Anterior cingulate cortex (tissue), 58 donors: ENCODE measurements at regions not wholly inside any gene's neighbourhood (a gene's known extent, or its start where the extent isn't known, plus 50 kb on each side); places are given as distances from the start of the nearest gene placed in this dataset.

Source experiments
- DNase-seq, 58 donors: peaks; one replicate each; lab custom pipeline; 2025; lab: John Stamatoyannopoulos, UW

DNA sequence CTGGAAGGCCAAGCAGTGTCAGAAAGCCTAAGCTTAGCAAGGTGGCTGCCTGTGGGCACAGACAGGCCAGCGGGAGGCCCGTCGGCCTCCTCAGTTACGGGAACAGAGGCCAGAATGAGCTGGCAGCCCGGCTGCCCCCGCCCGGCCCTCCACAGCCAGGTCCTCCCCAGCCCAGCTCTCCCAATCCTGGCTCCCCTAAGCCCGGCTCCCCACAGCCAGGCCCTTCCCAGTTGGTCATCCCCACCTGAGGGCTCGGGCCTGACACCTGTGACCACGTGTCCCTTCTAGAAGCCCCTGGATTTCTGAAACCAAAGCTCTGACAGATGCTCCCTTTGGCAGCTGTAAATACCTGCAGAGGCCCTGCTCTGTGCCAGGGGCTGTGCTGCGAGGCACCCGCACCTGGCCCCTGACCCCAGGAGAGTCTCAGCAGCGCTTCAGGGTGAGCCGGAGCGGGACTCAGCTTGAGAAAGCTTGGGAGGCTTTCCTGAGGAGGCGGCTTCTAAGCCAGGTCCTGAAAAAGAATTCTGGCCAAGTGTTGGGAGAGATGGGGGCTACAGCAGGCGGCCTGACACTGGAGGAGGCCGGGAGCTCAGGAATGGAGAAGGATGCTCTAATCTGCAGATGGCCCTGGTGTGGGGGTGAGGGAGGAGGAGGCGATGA is 80.4 kb upstream of the OLFM1 start:
- no peak for DNase-seq

DNA sequence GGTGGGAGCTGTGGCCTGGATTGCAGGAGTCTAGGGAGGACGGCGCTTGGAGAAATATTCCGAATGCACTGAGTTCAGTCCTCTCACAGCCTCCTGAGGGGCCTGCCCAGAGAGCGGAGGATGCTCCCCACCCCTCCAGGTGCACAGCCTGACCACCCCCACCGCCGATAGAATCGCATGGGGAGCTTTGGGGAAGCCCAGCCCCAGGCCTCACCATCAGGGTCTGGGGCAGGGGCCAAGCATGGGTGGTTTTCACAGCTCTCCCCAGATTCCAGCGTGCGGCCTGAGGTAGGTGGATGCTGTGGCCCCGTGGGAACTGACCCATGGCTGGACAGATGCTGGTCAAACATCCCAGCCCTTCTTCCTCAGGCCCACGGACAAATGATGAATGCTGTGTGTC is 79.9 kb upstream of the OLFM1 start:
- no peak for DNase-seq

DNA sequence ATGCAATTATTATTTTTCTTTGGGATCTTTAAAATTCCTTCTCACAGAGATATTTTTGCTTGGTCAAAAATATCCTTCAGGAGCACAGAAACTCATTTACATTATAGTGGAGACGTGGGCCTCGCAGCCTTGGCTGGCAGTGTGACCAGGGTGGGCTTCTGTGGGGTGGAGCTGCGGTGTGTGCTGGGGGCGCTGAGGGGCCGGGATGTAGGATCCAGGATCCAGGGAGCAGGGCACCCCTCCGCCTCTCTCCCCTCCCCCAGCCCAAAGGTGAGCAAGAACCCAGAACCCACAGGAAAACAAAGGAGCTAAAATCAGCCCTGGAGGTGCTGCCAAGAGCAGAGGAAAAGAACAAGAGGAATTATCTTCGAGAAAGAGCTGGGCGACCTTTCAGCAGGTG is 79.1 kb upstream of the OLFM1 start:
- DNase-seq, result no peak

DNA sequence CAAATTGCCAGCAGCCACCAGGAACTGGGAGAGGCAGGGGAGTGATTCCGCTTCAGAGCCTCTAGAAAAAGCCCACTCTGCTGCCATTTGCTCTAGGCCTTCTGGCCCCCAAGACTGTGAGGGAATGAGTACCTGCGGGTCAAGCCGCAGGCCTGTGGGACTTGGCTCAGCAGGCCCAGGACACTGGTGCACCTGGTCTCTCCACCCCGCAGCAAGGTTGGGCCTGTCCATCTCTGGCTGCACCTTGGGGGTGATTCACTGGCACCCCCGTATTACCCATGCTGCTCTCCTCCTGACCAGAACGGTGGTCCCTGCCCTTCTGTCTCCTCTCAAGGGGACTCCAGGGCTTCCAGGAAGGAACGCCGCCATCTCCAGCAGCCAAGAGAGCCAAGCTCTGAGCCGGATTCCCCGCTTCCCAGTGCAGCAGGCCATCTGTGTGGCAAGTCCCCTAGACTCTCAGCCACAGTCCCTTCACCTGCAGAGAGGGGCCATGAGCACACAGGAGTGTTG is 78.4 kb upstream of the OLFM1 start:
- DNase-seq, result no peak

DNA sequence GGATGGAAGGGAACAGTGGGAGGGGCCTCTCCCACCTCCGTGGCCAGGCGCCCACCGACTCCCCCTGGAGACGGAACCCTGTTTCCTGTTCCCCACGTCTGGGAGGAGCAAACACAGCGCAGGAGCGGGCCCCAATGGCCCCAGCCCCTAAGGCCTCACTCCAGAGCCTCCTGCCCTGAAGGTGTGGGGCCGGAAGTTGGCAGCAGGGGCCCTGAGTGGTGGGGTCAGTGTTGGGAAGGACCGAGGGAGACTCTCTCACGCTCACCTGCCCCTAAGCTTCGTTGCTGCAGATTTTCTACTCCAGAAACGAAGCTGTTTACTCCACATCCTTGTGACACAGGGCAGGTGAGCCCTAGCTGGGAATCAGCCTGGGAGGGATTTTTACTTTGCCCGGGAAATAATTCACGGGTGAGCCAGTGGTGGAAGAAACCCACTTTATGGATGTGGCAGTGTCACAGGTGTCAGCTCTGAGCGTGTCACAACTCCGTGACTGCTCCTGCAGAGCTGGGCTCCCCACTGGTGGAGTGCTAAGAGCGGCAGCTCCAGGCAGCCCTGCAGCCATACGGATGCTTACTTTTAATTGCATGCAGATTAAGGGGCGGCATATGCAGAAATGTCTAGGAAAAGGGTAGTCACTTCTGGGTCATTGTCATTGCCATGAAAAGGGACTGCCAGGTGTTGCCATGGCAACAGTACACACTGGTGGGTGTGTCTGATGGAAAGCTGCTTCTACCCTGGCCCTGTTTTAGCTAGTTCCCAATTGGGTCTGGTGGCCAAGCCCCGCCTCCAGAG is 77.5 kb upstream of the OLFM1 start:
- DNase-seq, result no peak

DNA sequence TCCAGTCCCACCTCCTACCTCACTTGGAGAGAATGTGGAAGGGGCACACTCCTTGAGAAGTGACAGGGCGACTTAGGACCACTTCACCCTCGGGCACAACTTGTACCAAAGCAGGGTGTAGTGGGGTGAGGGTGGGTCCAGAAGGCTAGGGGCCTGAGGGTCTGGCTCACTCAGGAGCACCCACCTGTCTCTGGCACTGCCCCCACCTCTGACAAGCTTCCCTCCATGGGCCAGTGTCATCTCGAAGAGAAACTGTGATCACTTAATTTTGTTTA is 76.9 kb upstream of the OLFM1 start:
- DNase-seq, result no peak

DNA sequence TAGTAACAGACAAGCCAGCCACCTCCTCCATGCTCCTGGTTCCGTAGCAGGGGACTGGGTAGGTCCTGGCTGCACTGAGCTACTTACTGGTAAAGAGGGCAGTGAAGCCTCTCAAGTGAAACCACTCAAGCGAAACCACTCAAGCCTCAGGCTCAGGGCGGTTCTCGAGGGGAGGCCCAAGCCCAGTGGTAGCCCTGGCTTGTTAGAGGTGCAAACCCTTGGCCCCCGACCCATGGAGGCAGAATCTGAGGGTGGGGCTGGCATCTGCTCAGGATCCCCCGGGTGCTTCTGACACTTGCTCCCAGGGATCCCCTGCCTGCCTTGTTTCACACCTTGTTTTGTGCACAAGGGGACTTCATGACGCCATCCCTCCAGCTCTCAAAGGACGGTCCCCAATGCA is 76.5 kb upstream of the OLFM1 start:
- no peak for DNase-seq

DNA sequence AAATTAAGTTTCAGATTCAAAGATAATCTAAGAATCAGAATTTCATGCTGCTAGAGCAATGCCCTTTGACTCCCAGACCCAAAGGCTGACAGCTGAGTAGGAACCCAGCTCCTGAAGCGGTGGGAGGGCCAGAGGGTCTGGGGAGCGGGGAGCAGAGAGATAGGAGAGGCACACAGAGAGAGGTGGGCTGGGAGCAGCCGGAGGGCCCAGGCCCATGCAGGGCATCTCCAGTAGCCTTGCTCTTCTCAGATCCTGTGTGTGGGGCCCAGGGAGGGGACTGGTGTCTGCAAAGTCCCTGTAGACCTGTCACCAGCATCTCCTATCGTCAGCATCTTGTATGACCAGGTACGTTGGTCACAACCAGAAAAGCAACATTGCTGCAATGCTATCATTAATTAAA is 75.3 kb upstream of the OLFM1 start:
- no peak for DNase-seq

DNA sequence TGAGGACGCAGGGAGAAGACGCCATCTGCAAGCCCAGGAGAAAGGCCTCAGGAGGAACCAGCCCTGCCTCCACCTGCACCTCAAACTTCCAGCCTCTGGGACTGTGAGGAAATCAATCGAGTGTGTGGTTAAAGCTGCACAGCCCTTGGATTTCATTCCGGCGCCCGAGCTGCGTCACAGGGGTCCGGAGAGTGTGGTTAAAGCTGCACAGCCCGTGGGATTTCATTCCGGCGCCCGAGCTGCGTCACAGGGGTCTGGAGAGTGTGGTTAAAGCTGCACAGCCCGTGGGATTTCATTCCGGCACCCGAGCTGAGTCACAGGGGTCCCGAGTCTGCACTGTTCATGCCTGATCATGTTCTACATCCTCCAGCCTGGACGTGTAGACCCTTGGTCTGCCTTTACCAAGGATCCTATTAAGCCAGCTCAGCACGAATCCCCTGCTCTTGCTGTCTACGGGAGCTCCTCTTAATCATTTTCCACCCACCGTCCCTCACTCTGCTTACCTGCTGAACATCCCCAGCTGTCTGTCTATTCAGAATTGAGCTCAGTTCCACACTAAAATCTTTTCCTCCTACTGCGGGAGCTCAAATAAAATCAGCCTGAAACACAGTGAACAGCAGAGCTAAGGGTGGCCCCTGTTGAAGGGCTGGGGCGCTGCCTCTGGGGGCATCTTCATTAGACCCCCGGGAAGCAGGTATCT is 73.0 kb upstream of the OLFM1 start:
- DNase-seq, result no peak

DNA sequence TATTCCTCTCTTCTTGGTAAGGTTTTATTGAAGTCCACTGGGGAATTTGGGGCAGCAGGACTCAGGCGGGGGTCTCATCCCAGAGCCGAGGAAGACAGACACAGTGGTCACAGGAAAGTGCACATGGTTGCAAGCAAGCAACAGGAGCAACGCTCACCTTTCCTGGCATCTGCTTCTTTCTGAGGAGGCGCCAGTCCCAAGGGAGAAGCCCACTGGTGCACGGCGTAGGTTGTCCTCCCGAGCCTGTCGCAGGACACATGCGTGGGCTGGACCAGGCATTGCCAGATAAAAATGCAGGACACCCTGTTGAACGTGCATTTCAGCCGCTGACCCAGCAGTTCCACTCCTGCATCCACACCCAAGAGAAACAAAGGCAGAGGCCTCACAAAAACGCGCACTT is 72.4 kb upstream of the OLFM1 start:
- DNase-seq, result no peak

DNA sequence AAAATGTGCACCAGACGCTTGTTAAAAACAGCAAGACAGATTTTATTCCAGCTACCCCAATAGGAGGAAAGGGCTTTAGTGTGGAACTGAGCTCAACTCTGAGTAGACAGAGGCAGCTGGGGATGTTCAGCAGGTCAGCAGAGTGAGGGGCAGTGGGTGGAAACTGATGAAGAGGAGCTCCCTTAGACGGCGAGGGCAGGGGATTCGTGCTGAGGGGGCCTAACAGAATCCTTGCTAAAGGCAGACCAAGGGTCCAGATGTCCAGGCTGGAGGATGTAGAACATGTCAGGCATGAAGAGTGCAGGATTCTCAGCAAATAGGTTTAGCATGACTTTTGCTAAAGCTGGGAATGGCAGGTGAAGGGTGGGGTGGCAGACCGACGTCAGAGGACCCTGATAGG is 71.9 kb upstream of the OLFM1 start:
- DNase-seq, result no peak

DNA sequence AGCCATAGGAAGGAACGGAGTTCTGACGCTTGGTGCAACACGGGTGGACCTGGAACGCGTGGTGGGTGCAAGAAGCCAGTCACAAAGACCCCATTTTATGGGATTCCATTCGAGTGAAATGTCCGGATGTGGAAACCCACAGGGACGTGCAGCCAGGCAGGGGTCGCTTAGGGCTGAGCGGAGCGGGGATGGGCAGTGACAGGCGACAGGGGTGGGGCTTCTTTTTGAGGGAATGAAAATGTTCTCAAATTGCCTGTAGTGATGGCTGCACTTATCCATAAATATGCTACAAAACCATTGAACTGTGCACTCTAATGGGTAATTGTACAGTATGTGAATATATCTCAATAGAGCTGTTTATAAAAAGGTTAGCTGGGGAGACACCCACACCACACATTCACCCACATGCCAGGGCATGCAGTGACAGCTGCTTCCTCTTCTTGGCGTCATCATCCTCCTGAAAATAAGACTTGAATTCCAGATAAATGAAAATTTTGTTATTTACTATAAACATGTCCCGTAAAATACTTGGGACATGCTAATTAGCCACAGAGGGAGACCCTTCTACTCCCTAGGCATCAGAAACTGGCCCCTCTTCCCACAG is 71.3 kb upstream of the OLFM1 start:
- no peak for DNase-seq

DNA sequence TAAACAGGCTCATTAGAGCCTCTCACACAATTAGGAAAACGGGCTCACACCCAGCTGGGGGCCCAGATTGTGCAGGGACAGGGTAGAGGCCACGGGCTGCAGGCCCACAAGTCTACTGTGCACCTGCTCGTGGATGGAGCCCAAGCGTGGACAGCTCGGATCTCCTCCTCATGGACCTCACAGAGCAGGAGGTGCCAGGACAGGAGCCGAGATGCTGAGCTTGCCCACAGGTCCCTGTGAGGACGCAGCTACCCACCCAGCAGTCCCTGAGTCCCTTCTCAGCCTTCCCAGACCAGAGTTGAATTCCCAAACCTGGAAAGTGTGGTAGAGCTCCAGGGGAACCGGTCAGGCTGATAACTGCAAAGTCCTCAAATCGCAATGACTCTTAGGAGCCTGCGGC is 70.6 kb upstream of the OLFM1 start:
- no peak for DNase-seq

DNA sequence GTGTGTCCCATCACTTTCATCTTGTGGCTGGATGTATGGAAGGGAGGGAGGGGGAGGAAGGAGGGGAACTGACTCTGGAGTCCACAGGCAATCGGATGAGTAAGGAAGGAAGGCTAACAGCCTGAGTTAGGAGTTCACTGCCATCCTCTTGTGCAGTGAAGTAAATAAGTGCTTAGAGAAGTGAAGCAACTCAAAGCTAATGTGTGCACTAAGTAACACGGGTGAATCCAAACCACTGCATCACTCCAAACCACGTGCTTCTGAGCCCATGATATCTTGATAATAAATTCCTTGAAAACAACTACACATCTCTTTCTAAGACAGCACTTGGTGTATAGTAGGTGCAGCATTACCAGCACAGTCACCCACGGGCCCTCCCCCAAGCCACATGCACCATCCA is 69.6 kb upstream of the OLFM1 start:
- DNase-seq, result no peak

DNA sequence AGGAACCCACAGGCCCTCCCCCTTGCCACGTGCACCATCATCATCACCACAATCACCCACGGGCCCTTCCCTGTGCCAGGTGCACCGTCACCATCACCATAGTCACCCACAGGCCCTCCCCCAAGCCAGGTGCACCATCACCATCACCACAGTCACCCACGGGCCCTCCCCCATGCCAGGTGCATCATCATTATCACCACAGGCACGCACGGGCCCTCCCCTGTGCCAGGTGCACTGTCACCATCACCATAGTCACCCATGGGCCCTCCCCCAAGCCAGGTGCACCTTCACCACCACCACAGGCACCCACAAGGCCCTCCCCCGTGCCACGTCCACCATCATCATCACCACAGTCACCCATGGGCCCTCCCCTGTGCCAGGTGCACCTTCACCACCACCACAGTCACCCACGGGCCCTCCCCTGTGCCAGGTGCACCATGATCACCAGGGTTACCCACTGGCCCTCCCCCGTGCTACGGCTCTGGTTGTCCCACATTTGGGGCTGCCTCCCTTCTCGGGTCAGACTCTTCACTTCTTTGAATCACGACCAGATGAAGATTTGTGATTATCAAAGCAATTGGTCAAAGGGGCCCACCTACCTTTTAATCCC is 69.1 kb upstream of the OLFM1 start:
- DNase-seq, result no peak

DNA sequence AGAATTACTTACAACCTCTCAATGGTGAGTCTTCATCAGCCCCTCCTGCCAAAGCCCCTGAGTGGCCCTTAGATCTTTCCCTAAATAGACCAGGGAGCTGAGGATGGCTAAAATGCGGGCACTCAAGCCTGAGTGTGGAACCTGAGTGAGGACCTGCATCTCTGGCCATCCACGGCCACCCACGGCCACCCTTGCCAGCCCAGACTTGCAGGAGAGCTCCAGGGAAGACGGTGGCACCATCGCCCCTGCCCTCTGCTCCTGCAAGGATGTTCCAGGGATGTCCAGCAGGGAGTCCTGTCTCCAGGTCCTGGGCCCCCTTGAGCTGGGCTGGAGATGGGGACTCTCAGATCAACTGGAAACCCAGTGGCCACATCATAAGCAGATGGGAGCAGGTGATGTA is 68.2 kb upstream of the OLFM1 start:
- DNase-seq, result no peak

DNA sequence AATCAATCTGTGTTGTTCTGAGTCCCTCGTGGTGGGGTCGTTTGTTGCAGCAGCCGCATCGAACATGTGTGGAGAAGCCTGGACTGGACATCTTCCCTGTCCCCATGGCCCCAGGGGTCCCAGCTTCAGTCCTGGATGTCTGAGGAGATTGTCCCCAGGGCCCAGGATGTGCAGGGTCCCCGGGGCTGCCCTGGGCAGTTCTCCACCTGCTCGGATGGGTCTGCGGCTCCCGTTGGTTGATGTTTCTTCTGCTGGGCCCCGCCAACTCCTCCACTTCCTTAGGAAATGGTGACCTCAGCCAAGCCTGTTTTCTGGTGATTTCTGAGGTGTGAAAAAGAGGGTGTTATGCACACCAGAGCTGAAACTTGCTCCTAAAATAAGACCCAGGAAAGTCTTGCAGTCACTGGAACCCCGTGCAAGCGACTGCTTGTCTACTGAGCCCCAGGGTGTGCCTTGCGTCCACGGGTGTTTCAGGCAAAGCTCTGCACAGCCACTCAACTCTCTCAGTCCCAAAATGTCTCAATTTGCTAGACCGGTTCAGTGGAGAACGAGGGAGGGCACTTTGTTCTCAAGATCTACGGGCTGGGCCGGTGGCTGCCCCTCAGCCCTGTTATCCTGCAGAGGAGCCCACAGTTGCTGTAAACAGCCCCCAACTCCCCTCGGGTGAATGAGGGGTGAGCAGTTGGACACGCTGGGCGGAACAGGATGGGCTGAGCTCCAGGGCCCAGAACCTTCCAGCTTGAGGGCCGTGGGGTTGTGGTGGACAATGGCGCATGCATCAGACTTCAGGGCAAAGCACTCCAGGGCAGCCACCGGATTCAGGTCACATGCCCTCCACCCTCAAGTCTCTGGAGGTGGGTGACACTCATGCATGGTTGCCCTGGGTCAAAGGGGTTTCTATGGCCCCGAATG is 66.7 kb upstream of the OLFM1 start:
- DNase-seq, result no peak

DNA sequence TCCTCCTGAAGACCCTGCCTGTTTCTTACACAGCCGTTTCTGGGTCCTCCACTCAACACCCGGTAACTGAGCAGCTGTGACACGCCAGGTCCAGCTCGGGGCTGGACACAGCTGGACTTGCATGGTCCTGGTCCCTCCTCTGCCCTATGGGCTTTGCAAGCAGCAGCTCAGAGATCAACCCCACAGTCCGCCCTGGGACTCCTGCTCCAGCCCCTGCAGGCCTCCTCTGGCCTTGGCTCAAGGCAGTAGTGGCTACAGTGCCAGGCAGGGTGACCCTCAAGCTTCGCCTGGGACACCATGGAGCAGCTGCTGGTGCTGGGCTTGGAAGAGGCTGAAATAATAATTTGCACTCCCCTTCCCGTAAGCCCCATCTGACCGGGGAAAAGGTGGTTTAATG is 66.1 kb upstream of the OLFM1 start:
- no peak for DNase-seq

DNA sequence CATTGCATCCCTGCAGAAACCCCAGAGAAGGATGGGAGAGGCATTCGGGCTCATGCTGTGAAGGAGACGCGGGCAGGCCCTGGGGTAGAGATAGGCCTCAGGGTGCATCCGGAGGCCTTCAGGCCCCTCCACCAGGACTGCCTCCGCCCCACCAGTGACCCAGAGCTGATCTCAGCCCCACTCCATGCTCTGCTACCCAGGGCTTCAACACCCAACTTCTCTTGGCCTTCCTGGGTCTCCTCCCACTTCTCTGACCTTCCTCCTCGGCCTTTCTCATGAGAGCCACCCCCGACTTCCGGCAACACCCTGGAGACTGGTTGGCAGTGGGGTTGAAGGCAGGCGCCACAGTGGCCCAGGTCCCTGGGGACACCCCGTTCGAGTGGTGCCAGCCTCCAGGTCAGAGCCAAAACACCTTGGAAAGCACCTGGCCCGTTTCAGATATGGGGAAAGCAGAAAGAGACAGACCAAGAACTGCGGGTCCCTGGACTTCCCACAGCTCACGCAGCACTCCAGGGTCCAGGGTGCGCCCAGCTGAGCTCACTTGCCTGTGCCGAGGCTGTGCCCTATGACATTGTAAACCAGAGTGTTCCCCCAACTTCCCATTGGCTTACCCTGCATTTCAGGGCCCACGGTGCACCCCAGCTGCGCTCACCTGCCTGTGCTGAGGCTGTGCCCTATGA is 65.1 kb upstream of the OLFM1 start:
- DNase-seq, result no peak
